Mucosa of gallbladder (tissue), 1 donor: ENCODE measurements at regions not wholly inside any gene's neighbourhood (a gene's known extent, or its start where the extent isn't known, plus 50 kb on each side); places are given as distances from the start of the nearest gene placed in this dataset.

Experiments
- DNase-seq: peaks from one replicate; pipeline ENCODE4 v3.0.0-alpha.2; 2020; ENCODE audit warnings: low spot score
- donor health status: DM: no; HTN: no; CAD: no.

DNA sequence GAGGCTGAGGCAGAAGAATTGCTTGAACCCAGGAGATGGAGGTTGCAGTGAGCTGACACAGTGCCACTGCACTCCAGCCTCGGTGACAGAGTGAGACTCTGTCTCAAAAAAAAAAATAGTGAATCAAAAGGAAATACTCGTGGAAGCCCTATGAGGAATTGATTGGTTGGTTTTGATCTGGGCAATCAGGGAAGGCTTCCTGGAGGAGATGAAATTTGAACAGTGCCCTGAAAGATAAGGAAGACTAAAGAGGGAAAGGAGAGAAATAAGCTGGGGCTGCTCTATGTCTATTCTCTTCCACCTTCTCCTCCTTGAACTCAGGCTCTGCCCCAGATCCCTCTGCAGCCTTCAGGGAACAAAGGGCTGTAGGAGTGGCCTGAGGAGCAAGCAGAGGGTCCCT is 54.1 kb downstream of the IRF2BPL start:
- no peak for DNase-seq

DNA sequence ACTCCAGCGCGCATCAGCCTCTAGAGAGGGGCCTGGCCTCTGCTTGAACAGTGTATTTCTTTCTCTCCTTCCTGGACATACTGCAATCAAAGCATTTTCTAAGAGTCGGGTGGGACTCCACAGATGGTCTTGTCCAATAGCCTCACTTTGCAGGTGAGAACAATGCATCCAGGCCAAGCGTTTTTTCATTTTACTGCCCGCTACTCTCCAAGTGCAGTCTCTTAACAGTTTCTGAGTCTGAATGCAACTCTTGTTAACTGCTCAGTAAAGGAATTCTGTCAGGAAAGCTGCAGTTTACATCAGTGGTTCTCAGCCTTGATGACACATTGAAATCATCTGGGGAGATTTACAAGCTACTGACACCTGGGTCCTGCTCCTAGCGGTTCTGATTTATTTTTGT is 57.0 kb downstream of the IRF2BPL start:
- DNase-seq, result no peak

DNA sequence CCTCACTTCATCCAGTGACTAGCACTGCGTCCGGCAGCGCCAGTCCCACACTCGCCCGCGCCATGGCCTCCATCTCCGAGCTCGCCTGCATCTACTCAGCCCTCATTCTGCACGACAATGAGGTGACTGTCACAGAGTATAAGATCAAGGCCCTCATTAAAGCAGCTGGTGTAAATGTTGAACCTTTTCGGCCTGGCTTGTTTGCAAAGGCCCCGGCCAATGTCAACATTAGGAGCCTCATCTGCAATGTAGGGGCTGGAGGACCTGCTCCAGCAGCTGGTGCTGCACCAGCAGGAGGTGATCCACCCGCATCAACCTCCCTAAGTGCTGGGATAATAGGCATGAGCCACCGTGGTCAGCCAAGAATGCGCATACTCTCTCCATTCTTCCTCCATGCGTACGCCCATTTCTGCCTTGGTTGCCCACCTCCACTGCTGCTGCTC is 59.9 kb downstream of the IRF2BPL start:
- DNase-seq, result no peak

DNA sequence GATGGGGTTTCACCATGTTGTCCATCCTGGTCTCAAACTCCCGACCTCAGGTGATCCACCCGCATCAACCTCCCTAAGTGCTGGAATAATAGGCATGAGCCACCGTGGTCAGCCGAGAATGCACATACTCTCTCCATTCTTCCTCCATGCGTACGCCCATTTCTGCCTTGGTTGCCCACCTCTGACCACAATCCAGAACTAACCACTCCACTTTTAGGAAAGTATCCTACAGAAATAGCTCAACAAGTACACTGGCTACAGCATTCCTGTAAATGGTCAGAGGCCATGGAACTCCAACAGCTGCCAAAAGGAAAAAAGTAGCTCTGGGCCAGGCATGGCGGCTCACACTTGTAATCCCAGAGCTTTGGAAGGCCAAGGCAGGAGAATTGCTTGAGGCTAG is 60.7 kb downstream of the IRF2BPL start:
- DNase-seq, result no peak

DNA sequence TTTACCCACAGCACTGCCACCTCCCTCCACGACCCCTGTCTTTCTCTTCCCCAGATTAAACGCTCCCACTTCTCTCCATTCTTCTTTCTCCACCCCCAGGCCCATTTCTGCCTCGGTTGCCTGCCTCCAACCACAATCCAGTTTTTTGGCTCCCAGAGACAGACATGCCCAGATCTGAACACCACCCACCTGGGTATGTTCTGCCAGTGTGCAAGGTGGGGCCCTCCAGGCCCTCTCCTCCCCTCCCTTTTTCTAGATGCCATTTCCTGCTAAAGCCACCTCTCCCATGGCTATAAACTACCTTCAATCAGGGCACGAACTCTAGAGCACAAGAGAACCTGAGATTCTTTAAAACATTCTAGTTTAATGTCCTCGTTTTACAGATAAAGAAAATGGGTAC is 63.3 kb downstream of the IRF2BPL start:
- no peak for DNase-seq

DNA sequence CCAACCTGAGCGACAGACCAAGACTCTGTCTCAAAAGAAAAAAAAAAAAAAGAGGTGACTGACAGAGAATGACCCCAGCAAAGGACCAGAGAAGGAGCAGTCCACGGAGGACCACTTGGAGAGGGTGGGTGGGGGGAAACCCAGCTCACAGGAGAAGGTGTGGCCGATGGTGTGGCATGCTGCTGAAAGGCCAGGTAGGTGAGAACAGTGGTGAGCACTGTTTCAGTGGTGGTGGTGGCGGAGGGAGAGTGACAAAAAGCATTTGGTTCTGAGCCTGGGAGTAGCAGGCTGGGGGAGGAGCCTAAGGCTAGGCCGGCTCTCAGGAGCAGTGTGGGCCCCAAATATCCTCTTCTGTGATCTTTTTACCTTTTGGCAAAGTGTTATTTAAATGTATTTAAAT is 63.8 kb downstream of the IRF2BPL start:
- DNase-seq, result no peak

DNA sequence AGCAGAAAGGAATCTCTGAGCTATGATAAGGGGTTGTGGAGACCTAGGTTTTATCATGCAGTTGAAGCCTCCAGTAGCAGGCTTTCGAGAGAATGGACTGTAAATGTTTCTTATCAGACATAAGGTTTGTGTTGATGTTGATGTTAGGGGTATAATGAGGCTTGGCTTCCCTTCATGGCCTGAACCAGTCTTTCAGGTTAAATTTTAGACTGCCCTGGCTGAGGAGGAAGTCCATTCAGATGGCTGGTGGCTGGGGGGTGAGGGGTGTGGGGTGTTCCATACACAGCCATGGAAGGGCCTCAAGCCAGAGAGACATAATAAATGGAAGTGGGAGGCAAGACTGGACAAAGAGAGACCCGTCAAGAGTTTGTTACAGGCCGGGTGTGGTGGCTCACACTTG is 65.1 kb downstream of the IRF2BPL start:
- DNase-seq, result no peak

DNA sequence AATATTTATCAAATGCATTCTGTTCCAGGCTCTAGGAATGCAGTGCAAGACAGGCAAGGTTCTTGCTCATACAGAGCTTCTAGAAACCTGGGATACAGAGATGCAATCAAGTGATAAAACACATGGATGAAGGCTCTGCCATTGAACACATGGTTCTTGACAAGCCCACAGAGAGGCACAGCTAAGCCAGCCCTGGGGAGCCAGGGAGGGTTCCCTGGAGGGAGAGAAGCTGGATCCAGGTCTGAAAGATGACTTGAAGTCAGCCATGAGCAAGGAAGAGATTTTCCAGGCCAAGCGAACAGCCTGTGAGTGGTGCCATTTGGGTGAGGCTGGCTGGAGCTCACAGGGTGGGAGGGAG is 66.2 kb downstream of the IRF2BPL start:
- no peak for DNase-seq

DNA sequence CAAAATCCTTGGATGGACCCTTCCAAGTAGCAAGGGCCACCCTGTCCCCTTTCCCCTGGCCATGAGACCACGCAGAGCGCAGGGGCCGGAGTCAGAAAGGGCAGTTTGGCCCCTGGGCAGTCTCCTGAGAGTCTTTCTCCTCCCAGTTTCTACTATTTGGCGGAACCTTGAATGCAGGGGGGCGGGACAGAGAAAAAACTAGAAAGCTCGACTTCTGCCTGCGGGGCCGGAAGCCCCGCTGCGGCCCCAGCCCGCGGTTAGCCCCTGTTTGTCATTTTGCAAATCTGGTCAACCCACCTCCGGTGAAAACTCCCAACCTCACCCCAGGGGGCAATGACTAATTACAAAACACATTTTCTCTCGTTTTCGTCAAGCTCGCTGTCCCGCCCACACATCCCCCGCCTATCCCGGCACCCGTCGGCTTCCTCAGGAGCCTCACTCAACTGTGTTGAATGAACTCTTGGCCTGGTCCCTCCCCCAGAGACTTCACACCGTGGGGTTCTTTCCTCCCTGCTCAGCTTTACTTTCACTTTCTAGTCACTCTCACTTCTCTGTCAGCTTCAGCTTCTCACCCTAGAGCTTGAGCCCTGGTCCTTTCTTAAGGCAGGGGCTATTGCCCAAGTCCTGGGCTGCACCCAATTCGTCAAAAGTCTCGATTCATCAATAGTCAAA is 66.7 kb downstream of the IRF2BPL start:
- DNase-seq, result peak; percentile 85

DNA sequence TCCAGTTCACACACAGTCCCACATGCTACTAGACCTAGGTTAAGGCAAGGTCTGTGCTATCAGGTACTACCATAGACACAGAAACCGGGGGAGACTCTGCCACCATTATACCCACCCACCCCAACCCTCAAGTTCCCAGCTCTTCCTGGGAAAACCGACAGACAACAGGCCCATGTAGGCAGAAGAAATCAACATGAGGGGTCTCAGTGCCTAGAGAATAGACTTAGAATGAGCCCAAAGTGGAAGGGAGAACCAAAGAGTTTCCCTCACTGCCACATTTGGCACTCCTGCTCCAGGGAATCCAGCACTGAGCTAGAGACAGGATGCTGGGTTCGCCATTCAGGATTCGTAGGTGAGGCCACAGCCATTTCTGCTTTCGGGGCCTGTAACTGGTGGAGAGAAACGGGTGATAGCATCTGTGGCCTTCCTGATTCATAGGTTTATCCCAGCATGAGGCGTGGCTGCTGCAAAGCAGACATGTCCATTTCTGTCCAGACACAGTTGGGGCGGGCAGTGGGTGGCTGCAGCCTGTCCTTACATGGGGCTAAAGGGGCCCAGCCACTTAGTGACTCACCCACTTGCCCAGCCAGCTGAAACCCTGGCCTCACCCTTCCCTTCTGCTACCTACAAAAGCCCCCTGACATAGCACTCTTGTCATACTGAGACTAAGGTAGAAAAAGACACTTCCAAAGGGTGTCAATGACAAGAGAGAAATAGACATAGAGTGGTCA is 69.4 kb downstream of the IRF2BPL start:
- DNase-seq, result no peak

DNA sequence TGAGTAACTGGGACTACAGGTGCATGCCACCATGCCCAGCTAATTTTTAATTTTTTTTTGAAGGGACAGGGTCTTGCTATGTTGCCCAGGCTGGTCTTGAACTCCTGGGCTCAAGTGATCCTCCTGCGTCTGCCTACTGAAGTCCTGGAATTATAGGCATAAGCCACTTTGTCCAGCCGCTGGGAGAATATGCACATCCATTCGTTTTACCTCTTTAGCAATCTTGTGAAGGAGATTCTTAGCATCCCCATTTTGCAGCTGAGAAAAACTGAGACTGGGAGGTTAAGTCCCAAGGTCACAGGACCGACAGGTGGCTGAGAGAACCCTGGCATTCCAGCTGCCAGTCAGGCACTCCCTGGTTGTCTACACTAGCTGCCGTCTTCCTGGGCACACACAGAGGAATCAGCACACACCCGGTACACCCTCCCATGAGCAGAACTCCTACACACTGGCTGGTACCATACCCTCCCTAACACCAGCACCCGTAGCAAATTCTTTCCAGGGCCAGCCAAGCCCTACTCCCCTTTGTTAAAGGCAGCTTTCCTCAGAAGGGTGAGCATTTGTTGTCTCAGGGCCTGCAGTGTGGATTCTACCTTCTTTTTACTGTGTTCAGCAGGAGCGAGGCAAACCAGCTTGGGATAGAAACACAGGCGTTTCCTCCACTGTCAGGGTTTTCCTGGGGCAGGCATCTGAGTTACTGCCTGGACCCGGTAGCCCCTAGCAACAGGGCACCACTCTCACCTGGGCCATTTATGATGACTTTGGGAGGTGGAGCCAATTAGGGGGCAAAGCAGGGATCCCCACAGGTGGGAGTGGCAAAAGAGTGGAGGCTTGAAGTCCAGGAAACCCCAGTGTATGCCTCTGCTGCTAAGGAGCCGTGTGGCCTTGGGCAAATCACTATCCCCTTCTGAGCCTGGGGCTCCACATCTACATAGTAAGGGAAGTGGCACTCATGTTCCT is 70.2 kb downstream of the IRF2BPL start:
- DNase-seq, result no peak

DNA sequence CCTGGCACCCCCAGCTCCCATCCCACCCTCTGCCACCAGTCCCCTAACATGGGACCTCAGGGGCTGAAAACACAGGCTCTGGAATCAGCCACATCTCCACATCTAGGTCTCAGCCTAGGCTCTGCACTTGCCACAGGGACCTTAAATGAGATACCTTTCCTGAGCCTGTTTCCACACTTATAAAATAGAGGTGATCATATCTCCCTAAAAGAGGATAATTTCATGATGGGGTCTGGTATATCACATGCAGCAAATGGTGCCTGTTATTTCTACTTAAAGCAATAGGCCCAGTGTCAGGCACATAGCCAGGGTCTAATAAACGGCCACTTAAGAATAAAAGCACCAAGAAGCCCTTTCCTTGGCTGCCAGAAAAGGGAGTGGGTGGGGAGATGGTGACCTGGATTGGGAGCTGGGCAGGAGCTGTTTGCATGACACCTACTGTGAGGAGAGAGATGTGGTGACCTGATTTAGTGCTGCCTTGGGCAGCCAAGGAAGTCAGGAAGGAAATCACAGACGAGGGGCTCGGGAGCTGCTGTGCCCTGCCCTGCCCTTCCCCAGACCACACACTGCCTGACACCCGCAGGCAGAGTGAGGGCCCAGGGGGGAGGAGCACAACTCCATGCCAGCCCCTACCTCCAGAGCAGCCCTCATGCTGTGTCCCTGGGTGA is 71.2 kb downstream of the IRF2BPL start:
- no peak for DNase-seq

DNA sequence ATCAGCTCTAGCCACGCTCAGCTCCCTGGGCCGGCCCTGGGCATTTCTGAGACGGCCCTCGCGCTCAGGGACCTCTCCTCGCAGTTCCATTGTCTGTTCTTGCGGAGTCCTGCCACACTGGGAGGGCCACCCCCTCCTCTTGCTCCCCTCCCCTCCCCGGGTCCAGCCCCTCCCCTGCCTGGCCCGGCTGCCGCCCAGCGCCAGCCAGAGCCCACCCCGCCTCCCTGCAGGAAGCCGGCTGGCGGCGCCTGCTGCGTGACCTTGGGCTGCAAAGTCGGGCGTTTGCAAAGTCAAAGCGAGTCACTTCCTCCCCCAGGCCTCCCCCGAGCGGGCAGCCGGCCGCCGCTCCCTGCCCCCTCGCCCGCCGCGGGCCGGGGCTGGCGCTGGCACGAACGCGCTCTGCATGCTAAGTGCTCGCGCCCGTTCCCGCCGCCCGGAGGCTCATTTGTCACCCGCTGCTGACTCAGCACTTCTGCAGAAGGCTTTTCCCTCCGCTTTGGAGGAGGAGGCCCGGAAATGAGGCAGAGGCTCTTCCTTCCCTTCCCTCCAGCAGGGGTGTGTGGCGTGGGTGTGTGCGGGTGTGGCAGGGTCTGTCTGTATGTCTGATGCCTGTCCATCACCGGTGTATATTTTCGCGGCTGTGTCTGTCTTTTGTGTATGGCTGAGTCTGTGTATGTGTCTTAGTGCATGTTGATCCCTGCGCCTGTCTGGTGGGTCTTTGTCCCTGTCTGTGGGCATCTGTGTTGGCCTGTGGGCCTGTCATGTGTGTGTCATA is 72.0 kb downstream of the IRF2BPL start:
- DNase-seq, result peak; percentile 92

DNA sequence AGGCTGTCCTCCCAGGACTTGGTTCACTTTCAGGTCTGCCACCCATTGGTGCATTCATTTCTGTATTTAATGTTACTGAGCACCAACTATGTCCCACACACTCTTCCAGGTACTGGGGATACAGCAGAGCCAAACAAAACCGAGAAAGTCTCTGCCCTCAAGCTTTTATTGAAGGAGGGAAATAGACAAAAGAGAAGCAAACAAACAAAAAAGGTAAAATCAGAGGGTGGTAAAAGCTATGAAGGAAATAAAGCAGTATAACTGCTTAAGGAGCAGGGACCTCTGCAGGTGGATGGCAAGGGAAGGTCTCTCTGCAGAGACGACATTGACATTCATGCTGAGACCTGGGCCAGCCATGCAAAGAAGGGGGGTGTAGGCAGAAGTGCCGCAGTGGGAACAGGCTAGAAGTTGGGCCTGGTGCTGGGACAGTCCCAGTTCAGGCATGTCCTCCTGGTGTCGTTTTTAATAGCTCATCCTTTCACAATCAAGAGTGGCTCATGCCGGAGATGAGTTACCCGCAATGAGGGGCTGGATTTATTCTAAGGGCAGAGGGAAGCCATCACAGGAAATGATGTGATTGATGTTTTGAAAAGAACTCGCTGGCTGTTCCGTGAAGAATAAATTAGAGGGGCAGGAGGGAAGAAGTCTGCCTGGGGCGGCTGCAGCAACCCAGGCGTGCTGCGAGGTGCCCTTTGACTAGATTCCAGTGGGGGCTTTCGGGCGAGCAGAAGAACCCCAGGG is 72.8 kb downstream of the IRF2BPL start:
- DNase-seq, result peak; percentile 21

DNA sequence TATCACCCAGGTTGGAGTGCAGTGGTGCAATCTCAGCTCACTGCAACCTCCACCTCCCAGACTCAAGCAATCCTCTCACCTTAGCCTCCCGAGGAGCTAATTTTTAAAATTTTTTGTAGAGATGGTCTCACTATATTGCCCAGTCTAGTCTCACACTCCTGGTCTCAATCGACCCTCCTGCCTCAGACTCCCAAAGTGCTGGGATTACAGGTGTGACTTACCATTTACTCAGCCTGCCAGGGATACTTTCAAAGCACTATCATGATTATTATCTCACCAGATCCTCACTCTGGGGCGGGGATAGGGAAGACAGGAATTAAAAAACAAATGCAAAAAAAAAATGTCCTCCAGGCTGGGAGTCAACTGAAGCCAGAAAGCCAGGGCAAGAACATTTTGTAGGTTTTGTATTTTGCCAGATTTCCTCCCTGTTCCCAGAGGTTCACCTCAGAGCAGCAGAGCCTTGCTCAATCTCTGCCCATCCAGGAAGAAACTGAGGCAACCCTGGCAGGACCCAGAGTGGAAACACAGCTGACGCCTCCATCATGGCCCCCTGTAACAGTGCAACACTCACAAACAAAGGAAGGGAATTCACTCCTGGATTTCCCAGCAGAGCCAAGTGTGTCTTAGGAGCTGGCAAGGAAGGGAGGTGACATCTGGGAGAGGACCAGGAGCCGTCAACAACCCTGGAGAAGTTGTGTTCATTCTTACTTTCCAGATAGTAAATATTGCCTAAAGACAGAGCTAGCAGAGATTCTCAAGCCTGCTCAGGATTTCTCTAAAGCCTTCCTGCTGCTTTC is 73.9 kb downstream of the IRF2BPL start:
- no peak for DNase-seq

DNA sequence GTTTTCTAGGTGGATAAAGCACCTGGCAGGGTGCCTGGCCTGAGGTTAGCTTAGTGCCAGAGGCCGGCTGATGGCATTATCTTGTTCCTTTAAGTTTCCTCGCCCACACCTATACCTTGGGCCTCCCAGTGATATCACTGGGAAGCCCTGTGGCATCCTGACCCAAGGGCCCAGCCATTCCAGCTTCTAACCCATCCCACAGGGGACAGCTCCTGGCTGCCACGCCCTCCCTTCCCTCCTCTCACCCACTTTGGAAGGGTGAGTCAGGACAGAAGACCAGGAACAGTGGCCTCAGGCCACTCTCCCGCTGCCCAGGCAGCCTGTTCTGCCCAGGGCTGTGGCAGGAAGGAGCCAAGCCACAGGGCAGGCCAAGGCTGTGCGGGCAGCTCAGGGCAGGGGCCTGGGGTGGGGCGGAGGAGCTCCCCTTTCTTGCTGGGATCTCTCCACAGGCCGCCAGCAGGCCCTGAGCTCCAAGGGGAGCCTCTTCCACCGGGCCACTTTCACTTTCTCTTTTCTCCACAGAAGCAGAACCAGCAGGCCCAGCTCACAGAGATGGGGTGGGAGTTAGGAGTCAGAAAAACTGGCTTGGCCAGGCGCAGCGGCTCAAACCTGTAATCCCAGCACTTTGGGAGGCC is 75.1 kb downstream of the IRF2BPL start:
- peak; percentile 76 for DNase-seq

DNA sequence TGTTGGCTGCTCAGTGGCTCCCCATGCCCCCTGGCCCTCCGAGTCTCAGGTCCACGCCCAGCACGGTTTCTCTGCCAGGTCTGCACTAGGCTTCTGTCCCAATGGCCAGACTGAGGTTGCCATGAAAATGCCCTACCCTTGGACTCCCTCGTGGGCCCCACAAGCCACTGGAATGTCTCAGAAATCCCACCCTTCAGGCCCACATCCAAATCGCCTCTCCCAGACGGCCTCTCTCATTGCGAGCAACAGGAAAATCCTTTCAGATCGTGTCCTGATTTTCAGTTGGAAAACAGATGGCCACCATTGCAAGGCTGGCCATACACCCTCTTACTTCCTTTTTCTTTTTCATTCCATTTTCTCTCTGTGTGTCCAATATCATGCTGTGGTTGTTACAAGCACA is 77.3 kb downstream of the IRF2BPL start:
- no peak for DNase-seq

DNA sequence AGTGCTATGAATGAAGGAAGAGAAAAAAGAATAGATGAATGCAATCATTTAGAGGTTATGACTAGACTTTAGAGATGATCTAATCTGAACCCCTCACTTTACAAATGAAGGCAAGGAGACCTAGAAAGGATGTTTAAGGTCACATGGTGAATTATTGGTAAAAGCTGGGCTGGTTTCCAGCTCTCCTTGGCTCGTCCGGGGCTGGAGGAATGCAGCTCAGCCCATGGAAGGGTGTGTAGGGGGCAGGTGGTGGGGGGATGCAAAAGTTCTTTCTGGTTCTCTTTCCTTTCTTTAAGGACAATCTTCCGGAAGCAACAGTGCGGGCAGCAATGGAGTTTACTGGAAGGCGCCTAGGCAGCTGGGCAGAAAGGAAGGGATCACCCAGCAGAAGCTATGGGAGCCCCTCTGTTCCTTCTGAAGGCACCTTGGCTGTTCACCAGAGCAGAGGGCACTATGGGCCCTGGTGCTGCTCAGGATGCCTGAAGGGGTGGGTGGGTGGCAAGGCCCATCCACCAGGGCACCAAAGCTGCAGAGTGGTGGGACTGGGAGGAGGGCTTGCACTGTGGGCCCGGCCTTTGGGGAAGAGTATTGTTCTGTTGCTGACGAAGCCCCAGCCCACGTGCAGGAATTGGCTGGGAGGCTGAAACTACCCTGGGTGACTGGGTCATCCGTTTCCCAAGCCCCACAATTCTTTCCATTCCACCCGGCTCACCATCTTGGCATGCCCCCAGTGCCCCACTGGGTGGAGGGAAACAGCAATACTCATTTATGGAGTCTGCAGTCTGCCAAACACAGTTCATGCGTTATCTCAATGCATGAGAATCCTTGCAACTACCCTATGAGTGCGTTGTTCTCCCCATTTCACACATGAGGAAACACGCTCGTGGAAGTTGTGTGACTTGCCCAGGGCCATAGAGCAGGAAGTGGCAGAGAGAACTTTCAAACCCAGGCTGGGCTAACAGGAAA is 78.2 kb downstream of the IRF2BPL start:
- peak; percentile 44 for DNase-seq
